IMR-90 (cell line): ENCODE measurements at regions not wholly inside any gene's neighbourhood (a gene's known extent, or its start where the extent isn't known, plus 50 kb on each side); places are given as distances from the start of the nearest gene placed in this dataset.

Experiments
- ATAC-seq: fragments of 200-7000 bp; cut with Tn5 transposase; 2 replicates; pipeline ENCODE4 v1.9.1; 2020; ENCODE audit warnings: low read depth, mild to moderate bottlenecking, moderate library complexity
- BruUV-seq: library from RNA; stranded (reverse); fragments of 400-500 nt; replicated peaks from 2 replicates; lab custom pipeline; 2021; lab: Mats Ljungman, UMichigan
- CTCF ChIA-PET: fragments of 300-600 bp; formaldehyde crosslinking; extraction: SDS; loops from one replicate; lab custom pipeline; 2021; ENCODE audit warnings: antibody characterized with exemption; lab: Yijun Ruan, JAX
- POLR2A ChIA-PET: fragments of 300-600 bp; sonication (Branson Sonifier 250); formaldehyde crosslinking; loops from one replicate; lab custom pipeline; 2022; ENCODE audit warnings: antibody characterized with exemption; ENCODE audit not compliant: unreplicated experiment; lab: Charles Lee
- DNase-seq: peaks from one replicate; pipeline ENCODE4 v3.0.0; 2013
- H2AFZ ChIP-seq: replicated peaks from 2 replicates; pipeline ENCODE3; 2013; ENCODE audit warnings: low read length, mild to moderate bottlenecking; ENCODE audit not compliant: poor library complexity
- H2AK5ac ChIP-seq: 2 replicates; pipeline ENCODE4 v1.6.1; 2013; ENCODE audit warnings: low read depth, low read length, inconsistent platforms
- H2AK9ac ChIP-seq: replicated peaks from 2 replicates; pipeline ENCODE3; 2013; ENCODE audit warnings: mild to moderate bottlenecking, low read depth, low read length, moderate library complexity; ENCODE audit not compliant: poor library complexity
- H2BK120ac ChIP-seq: 2 replicates; pipeline ENCODE4 v1.6.1; 2013; ENCODE audit warnings: low read depth, low read length, inconsistent platforms
- H2BK15ac ChIP-seq: 3 replicates; pipeline ENCODE4 v1.6.1; 2013; ENCODE audit warnings: low read depth, low read length, inconsistent platforms
- H2BK20ac ChIP-seq: 2 replicates; pipeline ENCODE4 v1.6.1; 2013; ENCODE audit warnings: low read depth, mild to moderate bottlenecking, inconsistent platforms, low read length, moderate library complexity
- H2BK5ac ChIP-seq: 2 replicates; pipeline ENCODE4 v1.6.1; 2013; ENCODE audit warnings: mild to moderate bottlenecking, low read depth, low read length, inconsistent platforms; ENCODE audit not compliant: poor library complexity, severe bottlenecking
- H3K14ac ChIP-seq: replicated peaks from 2 replicates; pipeline ENCODE4 v1.6.1; 2013; ENCODE audit warnings: low read depth, low read length, inconsistent platforms
- H3K18ac ChIP-seq: 2 replicates; pipeline ENCODE4 v1.6.1; 2013; ENCODE audit warnings: low read depth, low read length, control low read depth
- H3K23ac ChIP-seq: 2 replicates; pipeline ENCODE4 v1.6.1; 2013; ENCODE audit warnings: low read depth, low read length, inconsistent platforms
- H3K27ac ChIP-seq: 2 replicates; pipeline ENCODE4 v1.5.1; 2013; ENCODE audit warnings: mild to moderate bottlenecking, control low read depth, low read length; ENCODE audit not compliant: insufficient read depth
- H3K27me3 ChIP-seq: 2 replicates; pipeline ENCODE4 v1.6.1; 2013; ENCODE audit warnings: low read length; ENCODE audit not compliant: control insufficient read depth, insufficient read depth
- H3K36me3 ChIP-seq: 2 replicates; pipeline ENCODE4 v1.6.1; 2013; ENCODE audit warnings: low read length, mixed read lengths; ENCODE audit not compliant: control insufficient read depth, insufficient read depth
- H3K4ac ChIP-seq: 2 replicates; pipeline ENCODE4 v1.6.1; 2013; ENCODE audit warnings: low read depth, low read length, inconsistent platforms
- H3K4me1 ChIP-seq: 2 replicates; pipeline ENCODE4 v1.6.1; 2013; ENCODE audit warnings: low read length, mixed read lengths; ENCODE audit not compliant: control insufficient read depth, insufficient read depth
- H3K4me2 ChIP-seq: 2 replicates; pipeline ENCODE4 v1.6.1; 2013; ENCODE audit warnings: low read depth, mild to moderate bottlenecking, control low read depth, low read length, moderate library complexity
- H3K4me3 ChIP-seq: 2 replicates; pipeline ENCODE4 v1.5.1; 2013; ENCODE audit warnings: low read depth, mild to moderate bottlenecking, control low read depth, low read length, moderate library complexity; ENCODE audit not compliant: insufficient read depth
- H3K56ac ChIP-seq: 2 replicates; pipeline ENCODE4 v1.6.1; 2013; ENCODE audit warnings: low read length, inconsistent platforms; ENCODE audit not compliant: insufficient read depth; ENCODE audit errors: extremely low read depth
- H3K79me1 ChIP-seq, 2 experiments: 2 replicates each; pipeline ENCODE4 v1.6.1; 2013; ENCODE audit warnings: low read length in 2 of 2, inconsistent platforms in 1 of 2, low read depth in 1 of 2
- H3K9ac ChIP-seq: 2 replicates; pipeline ENCODE4 v1.6.1; 2013; ENCODE audit warnings: low read depth, low read length, control low read depth
- H3K9me1 ChIP-seq: 2 replicates; pipeline ENCODE4 v1.6.1; 2013; ENCODE audit warnings: low read length, inconsistent platforms; ENCODE audit not compliant: insufficient read depth
- H3K9me3 ChIP-seq: 2 replicates; pipeline ENCODE4 v1.6.1; 2013; ENCODE audit warnings: low read length; ENCODE audit not compliant: control insufficient read depth, insufficient read depth
- H4K20me1 ChIP-seq: 2 replicates; pipeline ENCODE4 v1.6.1; 2013; ENCODE audit warnings: low read length, inconsistent platforms; ENCODE audit not compliant: insufficient read depth
- H4K5ac ChIP-seq: 2 replicates; pipeline ENCODE4 v1.6.1; 2013; ENCODE audit warnings: mild to moderate bottlenecking, low read depth, low read length, control low read depth
- H4K8ac ChIP-seq, 2 experiments: 2 replicates each; pipeline ENCODE4 v1.6.1; 2013; ENCODE audit warnings: low read depth in 2 of 2, low read length in 2 of 2, control low read depth in 1 of 2, inconsistent platforms in 1 of 2
- H4K91ac ChIP-seq: 2 replicates; pipeline ENCODE4 v1.6.1; 2013; ENCODE audit warnings: low read depth, low read length, inconsistent platforms; ENCODE audit not compliant: insufficient read depth
- BHLHE40 ChIP-seq: fragments of 150-350 bp; IDR thresholded peaks from 2 replicates; pipeline ENCODE4 v1.6.1; 2016; ENCODE audit warnings: mild to moderate bottlenecking, low read depth, low read length
- CEBPB ChIP-seq: IDR thresholded peaks from 2 replicates; pipeline ENCODE4 v1.6.1; 2012; ENCODE audit warnings: low read depth, low read length, improper control_type of control experiment
- CHD1 ChIP-seq: IDR thresholded peaks from 2 replicates; pipeline ENCODE4 v1.6.1; 2012; ENCODE audit warnings: low read depth, low read length, improper control_type of control experiment
- FOS ChIP-seq: fragments of 150-350 bp; IDR thresholded peaks from 2 replicates; pipeline ENCODE4 v1.6.1; 2016; ENCODE audit warnings: low read depth, low read length
- MAFK ChIP-seq: IDR thresholded peaks from 2 replicates; pipeline ENCODE4 v1.6.1; 2012; ENCODE audit warnings: low read depth, low read length, improper control_type of control experiment
- MAZ ChIP-seq: IDR thresholded peaks from 2 replicates; pipeline ENCODE4 v1.6.1; 2012; ENCODE audit warnings: low read depth, mild to moderate bottlenecking, low read length, improper control_type of control experiment, moderate library complexity, borderline replicate concordance
- MXI1 ChIP-seq: IDR thresholded peaks from 2 replicates; pipeline ENCODE4 v1.6.1; 2012; ENCODE audit warnings: low read depth, mild to moderate bottlenecking, low read length, moderate library complexity, borderline replicate concordance
- NFE2L2 ChIP-seq: fragments of 150-350 bp; IDR thresholded peaks from 2 replicates; pipeline ENCODE4 v1.6.1; 2016; ENCODE audit warnings: low read depth, mild to moderate bottlenecking, low read length
- POLR2A ChIP-seq: IDR thresholded peaks from 2 replicates; pipeline ENCODE4 v1.6.1; 2012; ENCODE audit warnings: mild to moderate bottlenecking, low read depth, low read length
- RAD21 ChIP-seq: IDR thresholded peaks from 2 replicates; pipeline ENCODE4 v1.6.1; 2012; ENCODE audit warnings: low read length, improper control_type of control experiment
- RCOR1 ChIP-seq: IDR thresholded peaks from 2 replicates; pipeline ENCODE4 v1.6.1; 2012; ENCODE audit warnings: mild to moderate bottlenecking, low read length, improper control_type of control experiment; ENCODE audit not compliant: insufficient replicate concordance
- RFX5 ChIP-seq: IDR thresholded peaks from 2 replicates; pipeline ENCODE4 v1.8.0; 2012; ENCODE audit warnings: low read depth, mild to moderate bottlenecking, low read length, moderate library complexity
- SMC3 ChIP-seq: fragments of 150-350 bp; IDR thresholded peaks from 2 replicates; pipeline ENCODE4 v1.6.1; 2016; ENCODE audit warnings: low read depth, mild to moderate bottlenecking, antibody characterized with exemption, low read length, moderate library complexity
- WGBS, 2 experiments: methylation state at CpG; one replicate each; pipeline versions ENCODE4 v1.1.5 to v1.1.7; 2013; ENCODE audit warnings: missing lambda C conversion rate in 2 of 2; ENCODE audit not compliant: insufficient read length in 1 of 2; ENCODE audit errors: extremely low coverage in 2 of 2; 5-methylcytosine and 5-hydroxymethylcytosine counted together
- dilution Hi-C: fragments of 300-500 bp; cut with HindIII; formaldehyde crosslinking; loops from one replicate; pipeline ENCODE4 v1.14.3; 2018; ENCODE audit warnings: low sequenced_read_pairs; ENCODE audit not compliant: unreplicated experiment
- in situ Hi-C: fragments of 300-500 bp; cut with MboI; formaldehyde crosslinking; loops from 3 replicates; pipeline ENCODE4 v1.14.3; 2019; ENCODE audit warnings: low sequenced_read_pairs, inconsistent platforms, mixed read lengths
- intact Hi-C: fragments of 100-400 bp; cut with micrococcal nuclease; formaldehyde crosslinking; loops from 2 replicates; pipeline ENCODE4 v1.10.0; 2022
- TF ChIP-seq, protein P1 (sequence below): fragments of 150-350 bp; IDR thresholded peaks from 2 replicates; pipeline ENCODE4 v1.6.1; 2017; ENCODE audit warnings: mild to moderate bottlenecking, antibody characterized with exemption, low read length, low read depth
- TF ChIP-seq, protein P2 (sequence below): conservative IDR thresholded peaks from 2 replicates; pipeline ENCODE4 v1.5.1; 2012; ENCODE audit warnings: mild to moderate bottlenecking, low read depth, low read length, improper control_type of control experiment
- TF ChIP-seq, protein P3 (sequence below): fragments of 150-350 bp; IDR thresholded peaks from 2 replicates; pipeline ENCODE4 v1.6.1; 2016; ENCODE audit warnings: low read depth, mild to moderate bottlenecking, low read length, moderate library complexity, borderline replicate concordance

DNA sequence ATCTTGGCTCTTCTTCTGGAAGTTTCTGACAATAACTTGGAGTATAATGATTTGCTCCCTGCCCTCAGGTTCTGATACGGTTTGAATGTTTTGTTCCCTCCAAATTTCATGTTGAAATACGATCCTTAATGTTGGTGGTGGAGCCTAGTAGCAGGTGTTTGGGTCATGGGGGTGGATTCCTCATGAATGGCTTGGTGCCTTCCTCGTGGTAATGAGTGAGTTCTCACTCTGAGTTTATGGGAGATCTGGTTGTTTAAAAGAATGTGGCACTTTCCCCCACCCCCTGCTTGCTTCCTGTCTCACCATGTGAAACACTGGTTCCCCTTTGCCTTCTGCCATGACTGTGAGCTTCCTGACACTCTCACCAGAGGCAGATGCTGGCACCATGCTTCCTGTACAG is 103.0 kb upstream of the OSMR start:
- Histone ChIP-seq H3K79me1 (no peaks in the 10 kb centered on the region), H3K9ac (no peak overlapping the region), H3K4me2 (no peak overlapping the region), H4K20me1 (no peaks in the 10 kb centered on the region), H3K27ac (no peak overlapping the region), H3K56ac (no peak overlapping the region), H4K5ac (no peak overlapping the region), H2AK5ac (no peak overlapping the region), H2BK120ac (no peak overlapping the region), H2AFZ (no peak overlapping the region), H3K4me1 (peaks cover 2% of the 10 kb centered on the region; the same call in 1 of the 2 replicates), H3K9me3 (peaks cover 10% of the 10 kb centered on the region), H2BK20ac (no peak overlapping the region), H3K9me1 (no peaks in the 10 kb centered on the region), H3K27me3 (peaks cover 6% of the 10 kb centered on the region), H2BK5ac (no peak overlapping the region), H3K4me3 (no peak overlapping the region), H2BK15ac (no peak overlapping the region), H3K18ac (no peak overlapping the region), H3K14ac (no peak overlapping the region), H3K23ac (no peak overlapping the region), H2AK9ac (no peak overlapping the region), H4K8ac (no peak overlapping the region), H4K91ac (no peak overlapping the region), H3K36me3 (no peaks in the 10 kb centered on the region), H3K4ac (no peak overlapping the region)
- no CpG with 5 or more reads among the region's 3 CpGs for WGBS, 2 experiments
- ChIA-PET CTCF (no interaction called here), POLR2A (no interaction called here)
- BruUV-seq: no TSS peak
- ATAC-seq: no peak
- DNase-seq: no peak
- intact Hi-C loops: no loop called here
- in situ Hi-C loops: no loop called here
- no peak for TF ChIP-seq MXI1
- no peak for TF ChIP-seq RAD21
- TF ChIP-seq RFX5: no peak
- TF ChIP-seq RCOR1: no peak
- TF ChIP-seq MAZ: no peak
- TF ChIP-seq POLR2A: no peak
- no peak for TF ChIP-seq CHD1
- TF ChIP-seq, protein P1, sequence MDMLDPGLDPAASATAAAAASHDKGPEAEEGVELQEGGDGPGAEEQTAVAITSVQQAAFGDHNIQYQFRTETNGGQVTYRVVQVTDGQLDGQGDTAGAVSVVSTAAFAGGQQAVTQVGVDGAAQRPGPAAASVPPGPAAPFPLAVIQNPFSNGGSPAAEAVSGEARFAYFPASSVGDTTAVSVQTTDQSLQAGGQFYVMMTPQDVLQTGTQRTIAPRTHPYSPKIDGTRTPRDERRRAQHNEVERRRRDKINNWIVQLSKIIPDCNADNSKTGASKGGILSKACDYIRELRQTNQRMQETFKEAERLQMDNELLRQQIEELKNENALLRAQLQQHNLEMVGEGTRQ: no peak
- no peak for TF ChIP-seq NFE2L2
- no peak for TF ChIP-seq SMC3
- TF ChIP-seq, protein P2, sequence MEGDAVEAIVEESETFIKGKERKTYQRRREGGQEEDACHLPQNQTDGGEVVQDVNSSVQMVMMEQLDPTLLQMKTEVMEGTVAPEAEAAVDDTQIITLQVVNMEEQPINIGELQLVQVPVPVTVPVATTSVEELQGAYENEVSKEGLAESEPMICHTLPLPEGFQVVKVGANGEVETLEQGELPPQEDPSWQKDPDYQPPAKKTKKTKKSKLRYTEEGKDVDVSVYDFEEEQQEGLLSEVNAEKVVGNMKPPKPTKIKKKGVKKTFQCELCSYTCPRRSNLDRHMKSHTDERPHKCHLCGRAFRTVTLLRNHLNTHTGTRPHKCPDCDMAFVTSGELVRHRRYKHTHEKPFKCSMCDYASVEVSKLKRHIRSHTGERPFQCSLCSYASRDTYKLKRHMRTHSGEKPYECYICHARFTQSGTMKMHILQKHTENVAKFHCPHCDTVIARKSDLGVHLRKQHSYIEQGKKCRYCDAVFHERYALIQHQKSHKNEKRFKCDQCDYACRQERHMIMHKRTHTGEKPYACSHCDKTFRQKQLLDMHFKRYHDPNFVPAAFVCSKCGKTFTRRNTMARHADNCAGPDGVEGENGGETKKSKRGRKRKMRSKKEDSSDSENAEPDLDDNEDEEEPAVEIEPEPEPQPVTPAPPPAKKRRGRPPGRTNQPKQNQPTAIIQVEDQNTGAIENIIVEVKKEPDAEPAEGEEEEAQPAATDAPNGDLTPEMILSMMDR: no peak
- TF ChIP-seq BHLHE40: no peak
- TF ChIP-seq CEBPB: no peak
- TF ChIP-seq FOS: no peak
- TF ChIP-seq, protein P3, sequence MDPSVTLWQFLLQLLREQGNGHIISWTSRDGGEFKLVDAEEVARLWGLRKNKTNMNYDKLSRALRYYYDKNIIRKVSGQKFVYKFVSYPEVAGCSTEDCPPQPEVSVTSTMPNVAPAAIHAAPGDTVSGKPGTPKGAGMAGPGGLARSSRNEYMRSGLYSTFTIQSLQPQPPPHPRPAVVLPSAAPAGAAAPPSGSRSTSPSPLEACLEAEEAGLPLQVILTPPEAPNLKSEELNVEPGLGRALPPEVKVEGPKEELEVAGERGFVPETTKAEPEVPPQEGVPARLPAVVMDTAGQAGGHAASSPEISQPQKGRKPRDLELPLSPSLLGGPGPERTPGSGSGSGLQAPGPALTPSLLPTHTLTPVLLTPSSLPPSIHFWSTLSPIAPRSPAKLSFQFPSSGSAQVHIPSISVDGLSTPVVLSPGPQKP: no peak
- no peak for TF ChIP-seq MAFK
- dilution Hi-C loops: no loop called here
